ENCODE measurements at regions not wholly inside any gene's neighbourhood (a gene's known extent, or its start where the extent isn't known, plus 50 kb on each side); places are given as distances from the start of the nearest gene placed in this dataset.

- H3K27ac ChIP-seq = no peak overlapping the region
- no peaks in the 10 kb centered on the region for H3K4me1 ChIP-seq
- WGBS, 2 donors = 57 to 79% methylated on average over 2 of the region's 2 CpGs
- no peaks in the 10 kb centered on the region for H3K9me3 ChIP-seq
- ATAC-seq (no peak), DNase-seq (no peak), FAIRE-seq (no peak)
- H3K36me3 ChIP-seq = no peaks in the 10 kb centered on the region
- no peaks in the 10 kb centered on the region for H3K27me3 ChIP-seq
- TF ChIP-seq CTCF (IDR thresholded peaks at IDR 0.05) = no peak
- intact Hi-C loops (cut with DNase I) = no loop called here
- no peak overlapping the region for H3K4me3 ChIP-seq
Observed at GRCh38 chr14:51495319-51495718, 156.4 kb upstream of the FRMD6 start.

GRCh38 chr14:51498411-51499227 lies 153.1 kb upstream of the FRMD6 start:
- intact Hi-C loops (cut with DNase I) = no loop called here
- FAIRE-seq (no peak), ATAC-seq (no peak), DNase-seq (no peak)
- no peak overlapping the region for H3K4me3 ChIP-seq
- H3K36me3 ChIP-seq = no peaks in the 10 kb centered on the region
- no peak overlapping the region for H3K27ac ChIP-seq
- no peak for TF ChIP-seq CTCF (IDR thresholded peaks at IDR 0.05)
- no peaks in the 10 kb centered on the region for H3K9me3 ChIP-seq
- 74 to 77% methylated on average over 10 of the region's 10 CpGs for WGBS, 2 donors
- H3K4me1 ChIP-seq = no peaks in the 10 kb centered on the region
- H3K27me3 ChIP-seq = no peaks in the 10 kb centered on the region

- no peak for DNase-seq
- intact Hi-C loops (cut with DNase I) = no loop called here
- H3K4me3 ChIP-seq = no peak overlapping the region
- ATAC-seq = no peak
- H3K36me3 ChIP-seq = no peaks in the 10 kb centered on the region
- H3K4me1 ChIP-seq = no peaks in the 10 kb centered on the region
- no peak overlapping the region for H3K27ac ChIP-seq
- no peaks in the 10 kb centered on the region for H3K9me3 ChIP-seq
- no peak for TF ChIP-seq CTCF (IDR thresholded peaks at IDR 0.05)
- no peaks in the 10 kb centered on the region for H3K27me3 ChIP-seq
- WGBS, 2 donors = 56 to 64% methylated on average over 1 of the region's 1 CpG
- FAIRE-seq = no peak
Observed at GRCh38 chr14:51500776-51501175, 150.9 kb upstream of the FRMD6 start.

- DNase-seq (no peak), FAIRE-seq (no peak), ATAC-seq (no peak)
- TF ChIP-seq CTCF (IDR thresholded peaks at IDR 0.05) = no peak
- no peaks in the 10 kb centered on the region for H3K9me3 ChIP-seq
- intact Hi-C loops (cut with DNase I) = no loop called here
- no peaks in the 10 kb centered on the region for H3K4me1 ChIP-seq
- no peaks in the 10 kb centered on the region for H3K36me3 ChIP-seq
- no peaks in the 10 kb centered on the region for H3K27me3 ChIP-seq
- no peak overlapping the region for H3K27ac ChIP-seq
- no peak overlapping the region for H3K4me3 ChIP-seq
Observed at GRCh38 chr14:51501746-51502145, 150.0 kb upstream of the FRMD6 start.

GRCh38 chr14:51504669-51505068 lies 147.0 kb upstream of the FRMD6 start:
- intact Hi-C loops (cut with DNase I) = no loop called here
- H3K9me3 ChIP-seq = no peaks in the 10 kb centered on the region
- no peaks in the 10 kb centered on the region for H3K36me3 ChIP-seq
- no peak for DNase-seq
- H3K27ac ChIP-seq = no peak overlapping the region
- no peak overlapping the region for H3K4me3 ChIP-seq
- 87 to 100% methylated on average over 1 of the region's 1 CpG for WGBS, 2 donors
- H3K4me1 ChIP-seq = peaks cover 0 to 5% (median 0%) of the 10 kb centered on the region in 3 donors
- FAIRE-seq = no peak
- H3K27me3 ChIP-seq = no peaks in the 10 kb centered on the region
- TF ChIP-seq CTCF (IDR thresholded peaks at IDR 0.05) = no peak
- no peak for ATAC-seq
